ENCODE measurements at regions not wholly inside any gene's neighbourhood (a gene's known extent, or its start where the extent isn't known, plus 50 kb on each side); places are given as distances from the start of the nearest gene placed in this dataset.

GRCh38 chr6:3621411-3621810, 130.1 kb downstream of the PXDC1 start:
- no peaks in the 10 kb centered on the region for H3K27me3 ChIP-seq (replicated peaks; ENCODE audit: insufficient read depth, low read depth, low read length, poor library complexity)
- BruUV-seq (replicated peaks), result no TSS peak
- DNase-seq (ENCODE audit: low spot score), result no peak
- H3K27ac ChIP-seq (ENCODE audit: low read depth, low read length, poor library complexity, severe bottlenecking), result no peak overlapping the region
- ChIA-PET CTCF (no interaction called here), POLR2A (ENCODE audit: low non-redundant PET) (no interaction called here)
- no peaks in the 10 kb centered on the region for H3K36me3 ChIP-seq (ENCODE audit: insufficient read depth, low read length, poor library complexity, severe bottlenecking)
- peaks cover 11% of the 10 kb centered on the region for H3K4me1 ChIP-seq (ENCODE audit: insufficient read depth, low read length, poor library complexity, severe bottlenecking)
- H3K9me3 ChIP-seq (ENCODE audit: low read depth, low read length, poor library complexity, severe bottlenecking), result no peaks in the 10 kb centered on the region
- intact Hi-C loops (cut with micrococcal nuclease; ENCODE audit: unreplicated experiment), result no loop called here
- TF ChIP-seq EZH2 (IDR thresholded peaks at IDR 0.05; ENCODE audit: borderline replicate concordance, low read depth, low read length, poor library complexity, severe bottlenecking), result no peak
- TF ChIP-seq, protein P1, sequence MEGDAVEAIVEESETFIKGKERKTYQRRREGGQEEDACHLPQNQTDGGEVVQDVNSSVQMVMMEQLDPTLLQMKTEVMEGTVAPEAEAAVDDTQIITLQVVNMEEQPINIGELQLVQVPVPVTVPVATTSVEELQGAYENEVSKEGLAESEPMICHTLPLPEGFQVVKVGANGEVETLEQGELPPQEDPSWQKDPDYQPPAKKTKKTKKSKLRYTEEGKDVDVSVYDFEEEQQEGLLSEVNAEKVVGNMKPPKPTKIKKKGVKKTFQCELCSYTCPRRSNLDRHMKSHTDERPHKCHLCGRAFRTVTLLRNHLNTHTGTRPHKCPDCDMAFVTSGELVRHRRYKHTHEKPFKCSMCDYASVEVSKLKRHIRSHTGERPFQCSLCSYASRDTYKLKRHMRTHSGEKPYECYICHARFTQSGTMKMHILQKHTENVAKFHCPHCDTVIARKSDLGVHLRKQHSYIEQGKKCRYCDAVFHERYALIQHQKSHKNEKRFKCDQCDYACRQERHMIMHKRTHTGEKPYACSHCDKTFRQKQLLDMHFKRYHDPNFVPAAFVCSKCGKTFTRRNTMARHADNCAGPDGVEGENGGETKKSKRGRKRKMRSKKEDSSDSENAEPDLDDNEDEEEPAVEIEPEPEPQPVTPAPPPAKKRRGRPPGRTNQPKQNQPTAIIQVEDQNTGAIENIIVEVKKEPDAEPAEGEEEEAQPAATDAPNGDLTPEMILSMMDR (conservative IDR thresholded peaks at IDR 0.05; ENCODE audit: low read depth, low read length), result no peak
- no peak overlapping the region for H3K4me3 ChIP-seq (ENCODE audit: low read depth, low read length, poor library complexity, severe bottlenecking)

DNA sequence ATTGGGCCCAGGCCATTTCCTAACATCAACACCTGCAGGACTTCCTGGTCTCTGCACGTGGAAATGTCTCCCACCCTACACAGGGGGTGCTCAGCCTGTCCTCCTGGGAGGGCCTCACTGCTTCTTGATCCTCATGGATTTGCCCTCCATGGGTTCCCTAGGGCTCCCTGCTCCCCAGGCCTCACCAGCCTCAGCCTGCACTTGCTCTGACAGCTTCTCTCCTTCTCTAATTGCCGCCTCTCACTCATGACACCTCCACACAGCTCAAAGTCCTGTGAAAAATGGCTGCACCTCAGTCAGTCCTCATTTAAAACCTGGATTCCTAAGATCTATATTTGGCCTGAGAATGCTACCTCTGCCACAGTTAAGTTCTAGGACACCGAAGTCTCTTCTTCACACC, 130.6 kb downstream of the PXDC1 start:
- H3K4me3 ChIP-seq (ENCODE audit: low read depth, low read length, poor library complexity, severe bottlenecking), result no peak overlapping the region
- no peaks in the 10 kb centered on the region for H3K36me3 ChIP-seq (ENCODE audit: insufficient read depth, low read length, poor library complexity, severe bottlenecking)
- TF ChIP-seq, protein P1 (conservative IDR thresholded peaks at IDR 0.05; ENCODE audit: low read depth, low read length), result no peak
- no peak for TF ChIP-seq EZH2 (IDR thresholded peaks at IDR 0.05; ENCODE audit: borderline replicate concordance, low read depth, low read length, poor library complexity, severe bottlenecking)
- no peaks in the 10 kb centered on the region for H3K27me3 ChIP-seq (replicated peaks; ENCODE audit: insufficient read depth, low read depth, low read length, poor library complexity)
- intact Hi-C loops (cut with micrococcal nuclease; ENCODE audit: unreplicated experiment), result no loop called here
- no peaks in the 10 kb centered on the region for H3K9me3 ChIP-seq (ENCODE audit: low read depth, low read length, poor library complexity, severe bottlenecking)
- no peak for DNase-seq (ENCODE audit: low spot score)
- no TSS peak for BruUV-seq (replicated peaks)
- peaks cover 11% of the 10 kb centered on the region for H3K4me1 ChIP-seq (ENCODE audit: insufficient read depth, low read length, poor library complexity, severe bottlenecking)
- no peak overlapping the region for H3K27ac ChIP-seq (ENCODE audit: low read depth, low read length, poor library complexity, severe bottlenecking)
- ChIA-PET POLR2A (ENCODE audit: low non-redundant PET) (no interaction called here), CTCF (no interaction called here)

- Histone ChIP-seq H3K4me1 (ENCODE audit: insufficient read depth, low read length, poor library complexity, severe bottlenecking) (peaks cover 11% of the 10 kb centered on the region), H3K27me3 (replicated peaks; ENCODE audit: insufficient read depth, low read depth, low read length, poor library complexity) (no peaks in the 10 kb centered on the region), H3K4me3 (ENCODE audit: low read depth, low read length, poor library complexity, severe bottlenecking) (no peak overlapping the region), H3K27ac (ENCODE audit: low read depth, low read length, poor library complexity, severe bottlenecking) (no peak overlapping the region), H3K9me3 (ENCODE audit: low read depth, low read length, poor library complexity, severe bottlenecking) (no peaks in the 10 kb centered on the region), H3K36me3 (ENCODE audit: insufficient read depth, low read length, poor library complexity, severe bottlenecking) (no peaks in the 10 kb centered on the region)
- ChIA-PET CTCF (no interaction called here), POLR2A (ENCODE audit: low non-redundant PET) (no interaction called here)
- BruUV-seq (replicated peaks), result no TSS peak
- intact Hi-C loops (cut with micrococcal nuclease; ENCODE audit: unreplicated experiment), result no loop called here
- no peak for TF ChIP-seq EZH2 (IDR thresholded peaks at IDR 0.05; ENCODE audit: borderline replicate concordance, low read depth, low read length, poor library complexity, severe bottlenecking)
- TF ChIP-seq, protein P1 (conservative IDR thresholded peaks at IDR 0.05; ENCODE audit: low read depth, low read length), result no peak
- no peak for DNase-seq (ENCODE audit: low spot score)
These were observed 131.1 kb downstream of the PXDC1 start for GRCh38 chr6:3620389-3620788.
